Kidney (tissue), 13 donors: ENCODE measurements at regions not wholly inside any gene's neighbourhood (a gene's known extent, or its start where the extent isn't known, plus 50 kb on each side); places are given as distances from the start of the nearest gene placed in this dataset.
A peak's percentile ranks its signal among the peaks of the same experiment; 100 is the strongest.

Experiments
- DNase-seq, 5 donors: peaks; one replicate each; pipeline ENCODE4 v3.0.0-alpha.2; 2013 to 2020
- FAIRE-seq: peaks from 2 replicates; lab custom pipeline; 2012; peaks lifted over from hg19 to GRCh38; lab: Jason Lieb, UNC
- H3K27ac ChIP-seq, 2 donors: one replicate each; pipeline ENCODE4 v1.7.0; 2013; ENCODE audit warnings: low read depth in 2 of 2, low read length in 2 of 2, inconsistent platforms in 1 of 2
- H3K27me3 ChIP-seq: one replicate; pipeline ENCODE4 v1.7.1; 2013; ENCODE audit warnings: low read length, inconsistent platforms; ENCODE audit not compliant: control insufficient read depth, insufficient read depth
- H3K36me3 ChIP-seq, 3 donors: one replicate each; pipeline versions ENCODE4 v1.7.0 to v1.7.1; 2013; ENCODE audit warnings: low read length in 3 of 3, control low read depth in 1 of 3, inconsistent platforms in 1 of 3; ENCODE audit not compliant: insufficient read depth in 3 of 3, control insufficient read depth in 2 of 3
- H3K4me1 ChIP-seq, 3 donors: one replicate each; pipeline versions ENCODE4 v1.7.0 to v1.7.1; 2013; ENCODE audit warnings: low read length in 3 of 3, inconsistent platforms in 1 of 3, low read depth in 1 of 3; ENCODE audit not compliant: control insufficient read depth in 2 of 3, insufficient read depth in 2 of 3
- H3K4me3 ChIP-seq, 3 donors: one replicate each; pipeline versions ENCODE4 v1.7.0 to v1.8.1; 2013; ENCODE audit warnings: low read length in 3 of 3, control low read depth in 1 of 3, inconsistent platforms in 1 of 3
- H3K9ac ChIP-seq, 3 donors: one replicate each; pipeline versions ENCODE4 v1.7.0 to v1.7.1; 2013; ENCODE audit warnings: low read length in 3 of 3, control low read depth in 1 of 3, inconsistent platforms in 1 of 3
- H3K9me3 ChIP-seq, 3 donors: one replicate each; pipeline versions ENCODE4 v1.7.0 to v1.7.1; 2013; ENCODE audit warnings: low read length in 3 of 3, control low read depth in 1 of 3, inconsistent platforms in 1 of 3; ENCODE audit not compliant: control insufficient read depth in 2 of 3, insufficient read depth in 1 of 3
- CTCF ChIP-seq: IDR thresholded peaks from 3 replicates; pipeline ENCODE4 v1.5.1; 2012; ENCODE audit warnings: mild to moderate bottlenecking, moderate library complexity, borderline replicate concordance; ENCODE audit not compliant: insufficient read depth; ENCODE audit errors: extremely low read depth
- intact Hi-C: fragments of 100-400 bp; cut with DNase I; formaldehyde crosslinking; loops from one replicate; pipeline ENCODE4 v1.11.1; 2022
- donor health status: control.
- donor health status: control.
- donor health status: control.
- donor health status: control.
- donor health status: control.
- donor health status: DM: yes; HTN: yes; CAD: no.
- donor health status: Normal renal cell carcinoma (clear cell type).

GRCh38 chr9:107706701-107707427 lies 217.3 kb upstream of the KLF4 start:
- FAIRE-seq (no peak), DNase-seq (peak in 3 of 5 donors; percentile 27 to 57 (median 43))
- intact Hi-C loops, result no loop called here
- Histone ChIP-seq H3K9me3 (no peaks in the 10 kb centered on the region), H3K36me3 (no peaks in the 10 kb centered on the region), H3K4me3 (no peak overlapping the region), H3K9ac (no peak overlapping the region), H3K27ac (no peak overlapping the region), H3K27me3 (no peaks in the 10 kb centered on the region), H3K4me1 (no peaks in the 10 kb centered on the region)
- TF ChIP-seq CTCF, result no peak

- H3K9me3 ChIP-seq, result no peaks in the 10 kb centered on the region
- FAIRE-seq (no peak), DNase-seq (no peak)
- intact Hi-C loops, result no loop called here
- no peaks in the 10 kb centered on the region for H3K4me1 ChIP-seq
- no peaks in the 10 kb centered on the region for H3K27me3 ChIP-seq
- H3K36me3 ChIP-seq, result no peaks in the 10 kb centered on the region
- no peak overlapping the region for H3K9ac ChIP-seq
- no peak overlapping the region for H3K4me3 ChIP-seq
- no peak for TF ChIP-seq CTCF
- no peak overlapping the region for H3K27ac ChIP-seq
Measured at GRCh38 chr9:107705521-107705920, 216.0 kb upstream of the KLF4 start.

- H3K9me3 ChIP-seq, result no peaks in the 10 kb centered on the region
- intact Hi-C loops, result no loop called here
- no peak overlapping the region for H3K9ac ChIP-seq
- no peak overlapping the region for H3K27ac ChIP-seq
- H3K4me3 ChIP-seq, result no peak overlapping the region
- H3K36me3 ChIP-seq, result no peaks in the 10 kb centered on the region
- FAIRE-seq (no peak), DNase-seq (no peak)
- TF ChIP-seq CTCF, result no peak
- H3K27me3 ChIP-seq, result no peaks in the 10 kb centered on the region
- no peaks in the 10 kb centered on the region for H3K4me1 ChIP-seq
Measured at GRCh38 chr9:107704774-107705173, 215.2 kb upstream of the KLF4 start.

- no peak for TF ChIP-seq CTCF
- H3K36me3 ChIP-seq, result no peaks in the 10 kb centered on the region
- intact Hi-C loops, result no loop called here
- H3K27ac ChIP-seq, result no peak overlapping the region
- no peak overlapping the region for H3K9ac ChIP-seq
- H3K9me3 ChIP-seq, result no peaks in the 10 kb centered on the region
- no peak overlapping the region for H3K4me3 ChIP-seq
- no peaks in the 10 kb centered on the region for H3K4me1 ChIP-seq
- no peaks in the 10 kb centered on the region for H3K27me3 ChIP-seq
- DNase-seq (no peak), FAIRE-seq (no peak)
Measured at GRCh38 chr9:107703651-107704050, 214.1 kb upstream of the KLF4 start.
